Osteocyte (in vitro differentiated cells): ENCODE measurements at regions not wholly inside any gene's neighbourhood (a gene's known extent, or its start where the extent isn't known, plus 50 kb on each side); places are given as distances from the start of the nearest gene placed in this dataset.

Source experiments
- DNase-seq: peaks from one replicate; pipeline ENCODE4 v3.0.0; 2021; ENCODE audit warnings: mixed read lengths; ENCODE audit not compliant: unreplicated experiment; ENCODE audit errors: extremely low spot score
- H3K27ac Mint-ChIP-seq: one replicate; pipeline ENCODE4 v1.8.0; 2021; ENCODE audit warnings: mild to moderate bottlenecking, mixed read lengths; ENCODE audit not compliant: unreplicated experiment
- H3K27me3 Mint-ChIP-seq: one replicate; pipeline ENCODE4 v1.8.0; 2021; ENCODE audit warnings: mixed read lengths; ENCODE audit not compliant: unreplicated experiment
- H3K36me3 Mint-ChIP-seq: one replicate; pipeline ENCODE4 v1.8.0; 2021; ENCODE audit warnings: mixed read lengths; ENCODE audit not compliant: unreplicated experiment
- H3K4me1 Mint-ChIP-seq: one replicate; pipeline ENCODE4 v1.8.0; 2021; ENCODE audit warnings: mixed read lengths; ENCODE audit not compliant: unreplicated experiment
- H3K4me3 Mint-ChIP-seq: one replicate; pipeline ENCODE4 v1.8.0; 2021; ENCODE audit warnings: mild to moderate bottlenecking, moderate library complexity, mixed read lengths; ENCODE audit not compliant: unreplicated experiment
- H3K9me3 Mint-ChIP-seq: one replicate; pipeline ENCODE4 v1.8.0; 2021; ENCODE audit warnings: mixed read lengths; ENCODE audit not compliant: unreplicated experiment
- TF ChIP-seq, protein P1 (sequence below): fragments of 200-600 bp; sonication (generic); IDR thresholded peaks from 2 replicates; pipeline ENCODE4 v1.5.0; 2021; ENCODE audit warnings: antibody characterized with exemption, mild to moderate bottlenecking, moderate library complexity

DNA sequence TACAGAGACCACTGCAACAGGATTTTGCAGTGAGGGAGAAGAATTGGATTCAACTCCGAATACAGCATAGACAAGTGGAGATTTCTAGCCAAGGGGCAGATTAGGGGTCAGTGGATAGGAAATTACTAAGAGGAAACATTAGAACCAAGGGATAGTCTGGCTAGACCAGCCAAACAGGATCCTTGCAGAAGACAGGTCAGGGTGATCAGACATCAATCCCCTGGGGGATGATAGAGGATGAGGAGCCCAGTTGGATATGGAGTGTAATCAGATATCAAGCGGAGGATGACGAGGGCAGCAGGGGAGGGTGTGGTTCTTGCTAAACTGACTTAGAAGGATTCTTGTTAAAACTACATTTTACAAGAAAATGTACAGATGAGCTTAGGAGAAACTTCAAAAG lies 424.4 kb downstream of the DAD1 start:
- no peak for DNase-seq
- TF ChIP-seq, protein P1, sequence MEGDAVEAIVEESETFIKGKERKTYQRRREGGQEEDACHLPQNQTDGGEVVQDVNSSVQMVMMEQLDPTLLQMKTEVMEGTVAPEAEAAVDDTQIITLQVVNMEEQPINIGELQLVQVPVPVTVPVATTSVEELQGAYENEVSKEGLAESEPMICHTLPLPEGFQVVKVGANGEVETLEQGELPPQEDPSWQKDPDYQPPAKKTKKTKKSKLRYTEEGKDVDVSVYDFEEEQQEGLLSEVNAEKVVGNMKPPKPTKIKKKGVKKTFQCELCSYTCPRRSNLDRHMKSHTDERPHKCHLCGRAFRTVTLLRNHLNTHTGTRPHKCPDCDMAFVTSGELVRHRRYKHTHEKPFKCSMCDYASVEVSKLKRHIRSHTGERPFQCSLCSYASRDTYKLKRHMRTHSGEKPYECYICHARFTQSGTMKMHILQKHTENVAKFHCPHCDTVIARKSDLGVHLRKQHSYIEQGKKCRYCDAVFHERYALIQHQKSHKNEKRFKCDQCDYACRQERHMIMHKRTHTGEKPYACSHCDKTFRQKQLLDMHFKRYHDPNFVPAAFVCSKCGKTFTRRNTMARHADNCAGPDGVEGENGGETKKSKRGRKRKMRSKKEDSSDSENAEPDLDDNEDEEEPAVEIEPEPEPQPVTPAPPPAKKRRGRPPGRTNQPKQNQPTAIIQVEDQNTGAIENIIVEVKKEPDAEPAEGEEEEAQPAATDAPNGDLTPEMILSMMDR: no peak
- H3K4me3 Mint-ChIP-seq: no peak overlapping the region
- no peaks in the 10 kb centered on the region for H3K9me3 Mint-ChIP-seq
- H3K27ac Mint-ChIP-seq: no peak overlapping the region
- H3K36me3 Mint-ChIP-seq: no peaks in the 10 kb centered on the region
- no peaks in the 10 kb centered on the region for H3K4me1 Mint-ChIP-seq
- H3K27me3 Mint-ChIP-seq: peaks cover 39% of the 10 kb centered on the region

DNA sequence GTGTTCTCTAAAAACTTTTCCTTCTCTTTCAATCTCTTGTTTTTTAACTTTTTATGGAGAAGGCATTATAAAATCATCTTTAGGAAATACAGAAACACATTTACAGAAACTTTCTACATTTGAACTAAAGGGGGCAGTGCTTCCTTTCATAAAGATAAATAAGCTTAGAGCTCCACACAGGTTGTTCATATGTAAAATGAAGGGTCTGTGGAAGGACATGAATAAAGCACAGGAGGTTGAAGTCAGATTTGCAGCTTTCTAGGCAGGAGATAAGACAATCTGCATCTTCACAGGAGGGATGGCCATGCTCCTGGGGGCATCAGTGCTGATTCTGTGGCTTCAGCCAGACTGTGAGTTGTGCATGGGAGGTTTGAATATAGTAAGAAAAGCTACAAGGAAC lies 426.0 kb downstream of the DAD1 start:
- TF ChIP-seq, protein P1: peak; percentile 43
- Mint-ChIP-seq H3K9me3 (no peaks in the 10 kb centered on the region), H3K27ac (no peak overlapping the region), H3K27me3 (peaks cover 49% of the 10 kb centered on the region), H3K4me1 (no peaks in the 10 kb centered on the region), H3K4me3 (no peak overlapping the region), H3K36me3 (no peaks in the 10 kb centered on the region)
- no peak for DNase-seq

GRCh38 chr14:22159957-22160356 lies 429.1 kb downstream of the DAD1 start:
- peaks cover 46% of the 10 kb centered on the region for H3K27me3 Mint-ChIP-seq
- H3K4me3 Mint-ChIP-seq: no peak overlapping the region
- no peak overlapping the region for H3K27ac Mint-ChIP-seq
- no peaks in the 10 kb centered on the region for H3K9me3 Mint-ChIP-seq
- no peaks in the 10 kb centered on the region for H3K4me1 Mint-ChIP-seq
- DNase-seq: no peak
- H3K36me3 Mint-ChIP-seq: no peaks in the 10 kb centered on the region
- TF ChIP-seq, protein P1: no peak

DNA sequence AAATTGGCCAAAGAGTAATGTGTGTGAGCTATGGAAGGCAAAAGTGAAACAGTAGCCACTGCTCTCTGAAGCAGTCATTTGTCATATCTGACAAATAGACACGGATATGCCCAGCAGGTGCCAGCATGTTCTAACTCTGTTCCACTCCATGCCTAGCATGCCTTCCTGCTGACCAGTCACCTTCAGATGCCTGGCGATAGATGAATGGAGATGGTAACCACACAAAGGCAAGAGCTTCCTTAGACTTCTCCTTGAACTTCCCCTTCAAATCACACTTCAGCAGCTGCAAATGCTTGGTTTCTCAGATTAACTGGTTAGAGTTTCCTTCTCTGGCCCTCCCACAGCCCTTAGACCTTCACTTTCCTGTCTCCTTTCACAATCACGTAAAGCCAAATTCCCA lies 429.9 kb downstream of the DAD1 start:
- Mint-ChIP-seq H3K4me3 (no peak overlapping the region), H3K27me3 (peaks cover 44% of the 10 kb centered on the region), H3K9me3 (no peaks in the 10 kb centered on the region), H3K27ac (no peak overlapping the region), H3K36me3 (no peaks in the 10 kb centered on the region), H3K4me1 (no peaks in the 10 kb centered on the region)
- TF ChIP-seq, protein P1: no peak
- no peak for DNase-seq

DNA sequence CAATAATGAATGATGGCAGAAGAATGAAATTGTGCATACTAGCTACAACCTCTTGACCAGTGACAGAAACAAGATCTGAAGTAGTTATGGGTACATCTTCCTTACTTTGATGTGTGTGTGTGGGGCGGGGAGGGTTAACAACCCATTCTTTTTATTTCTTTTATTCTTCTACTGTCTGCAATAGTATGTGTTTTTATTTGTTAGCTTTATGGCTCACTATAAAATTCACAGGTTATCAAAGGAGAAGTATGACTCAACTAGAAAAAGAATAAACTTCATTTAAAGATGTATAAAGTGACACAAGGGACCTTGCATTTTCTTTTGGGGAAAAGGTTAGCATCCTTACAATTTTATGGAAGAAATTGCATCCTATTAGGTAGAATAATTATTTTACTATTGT lies 430.5 kb downstream of the DAD1 start:
- H3K36me3 Mint-ChIP-seq: no peaks in the 10 kb centered on the region
- H3K4me3 Mint-ChIP-seq: no peak overlapping the region
- H3K9me3 Mint-ChIP-seq: no peaks in the 10 kb centered on the region
- TF ChIP-seq, protein P1: no peak
- no peak for DNase-seq
- no peaks in the 10 kb centered on the region for H3K4me1 Mint-ChIP-seq
- no peak overlapping the region for H3K27ac Mint-ChIP-seq
- H3K27me3 Mint-ChIP-seq: peaks cover 42% of the 10 kb centered on the region
